Astrocyte (in vitro differentiated cells and primary cell): ENCODE measurements at regions not wholly inside any gene's neighbourhood (a gene's known extent, or its start where the extent isn't known, plus 50 kb on each side); places are given as distances from the start of the nearest gene placed in this dataset.
A peak's percentile ranks its signal among the peaks of the same experiment; 100 is the strongest.

Experiments
- DNase-seq: peaks from one replicate; pipeline ENCODE4 v3.0.0-alpha.2; 2010; ENCODE audit warnings: low read depth
- FAIRE-seq: peaks from 2 replicates; lab custom pipeline; 2011; peaks lifted over from hg19 to GRCh38; lab: Jason Lieb, UNC
- H2AFZ ChIP-seq: 2 replicates; pipeline ENCODE4 v1.6.0; 2012; ENCODE audit warnings: low read depth, low read length, inconsistent platforms
- H3K27ac ChIP-seq: 2 replicates; pipeline ENCODE4 v1.5.1; 2011; ENCODE audit warnings: low read depth, low read length, inconsistent platforms
- H3K27me3 ChIP-seq: 2 replicates; pipeline ENCODE4 v1.6.0; 2011; ENCODE audit warnings: low read length, inconsistent platforms; ENCODE audit not compliant: insufficient read depth
- H3K36me3 ChIP-seq: 2 replicates; pipeline ENCODE4 v1.5.1; 2011; ENCODE audit warnings: low read length, inconsistent platforms; ENCODE audit not compliant: insufficient read depth
- H3K4me1 ChIP-seq: 2 replicates; pipeline ENCODE4 v1.5.1; 2011; ENCODE audit warnings: low read length, inconsistent platforms; ENCODE audit not compliant: insufficient read depth
- H3K4me2 ChIP-seq: 2 replicates; pipeline ENCODE4 v1.6.0; 2012; ENCODE audit warnings: low read length, inconsistent platforms
- H3K4me3 ChIP-seq: 2 replicates; pipeline ENCODE4 v1.5.1; 2011; ENCODE audit warnings: low read depth, mild to moderate bottlenecking, low read length, inconsistent platforms; ENCODE audit not compliant: insufficient read depth
- H3K79me2 ChIP-seq: 2 replicates; pipeline ENCODE4 v1.6.0; 2012; ENCODE audit warnings: mild to moderate bottlenecking, low read length, inconsistent platforms; ENCODE audit not compliant: insufficient read depth
- H3K9ac ChIP-seq: 2 replicates; pipeline ENCODE4 v1.6.0; 2012; ENCODE audit warnings: mild to moderate bottlenecking, low read length, inconsistent platforms
- H3K9me3 ChIP-seq: 2 replicates; pipeline ENCODE4 v1.5.1; 2012; ENCODE audit warnings: low read depth, mild to moderate bottlenecking, low read length, inconsistent platforms; ENCODE audit not compliant: insufficient read depth
- H4K20me1 ChIP-seq: 2 replicates; pipeline ENCODE4 v1.6.0; 2012; ENCODE audit warnings: low read length, inconsistent platforms; ENCODE audit not compliant: insufficient read depth
- H3K27ac Mint-ChIP-seq: one replicate; pipeline ENCODE4 v1.8.0; 2021; ENCODE audit warnings: mild to moderate bottlenecking, mixed read lengths; ENCODE audit not compliant: unreplicated experiment
- H3K27me3 Mint-ChIP-seq: one replicate; pipeline ENCODE4 v1.8.0; 2021; ENCODE audit warnings: low read depth, mixed read lengths; ENCODE audit not compliant: unreplicated experiment
- H3K36me3 Mint-ChIP-seq: one replicate; pipeline ENCODE4 v1.8.0; 2021; ENCODE audit warnings: low read depth, mixed read lengths; ENCODE audit not compliant: unreplicated experiment
- H3K4me1 Mint-ChIP-seq: one replicate; pipeline ENCODE4 v1.8.0; 2021; ENCODE audit warnings: low read depth, mixed read lengths; ENCODE audit not compliant: unreplicated experiment
- H3K4me3 Mint-ChIP-seq: one replicate; pipeline ENCODE4 v1.8.0; 2021; ENCODE audit warnings: mild to moderate bottlenecking, moderate library complexity, mixed read lengths; ENCODE audit not compliant: unreplicated experiment
- H3K9me3 Mint-ChIP-seq: one replicate; pipeline ENCODE4 v1.8.0; 2021; ENCODE audit warnings: mild to moderate bottlenecking, mixed read lengths; ENCODE audit not compliant: unreplicated experiment
- EZH2 ChIP-seq: IDR thresholded peaks from 2 replicates; pipeline ENCODE4 v1.6.1; 2012; ENCODE audit warnings: mild to moderate bottlenecking, low read length, inconsistent platforms; ENCODE audit not compliant: insufficient read depth
- TF ChIP-seq, protein P1 (sequence below): IDR thresholded peaks from 2 replicates; pipeline ENCODE4 v1.5.1; 2011; ENCODE audit warnings: low read depth, mild to moderate bottlenecking, inconsistent platforms, low read length, moderate library complexity; ENCODE audit not compliant: insufficient read depth

GRCh38 chr2:58895857-58896256 is 654.7 kb upstream of the FANCL start:
- H3K4me3 ChIP-seq: no peak overlapping the region

GRCh38 chr2:58893656-58894351 is 652.7 kb upstream of the FANCL start:
- no peaks in the 10 kb centered on the region for H3K36me3 ChIP-seq
- H3K4me3 ChIP-seq: no peak overlapping the region
- peaks cover 8% of the 10 kb centered on the region for H3K4me1 Mint-ChIP-seq
- H3K4me2 ChIP-seq: no peak overlapping the region
- H2AFZ ChIP-seq: no peak overlapping the region
- H3K79me2 ChIP-seq: no peaks in the 10 kb centered on the region
- FAIRE-seq (no peak), DNase-seq (no peak)
- H3K27me3 Mint-ChIP-seq: no peaks in the 10 kb centered on the region
- no peak overlapping the region for H3K27ac Mint-ChIP-seq
- no peak overlapping the region for H3K27ac ChIP-seq
- TF ChIP-seq EZH2: no peak
- no peaks in the 10 kb centered on the region for H3K9me3 Mint-ChIP-seq
- H4K20me1 ChIP-seq: no peaks in the 10 kb centered on the region
- no peaks in the 10 kb centered on the region for H3K36me3 Mint-ChIP-seq
- no peak overlapping the region for H3K4me3 Mint-ChIP-seq
- peaks cover 8% of the 10 kb centered on the region for H3K4me1 ChIP-seq
- no peaks in the 10 kb centered on the region for H3K9me3 ChIP-seq
- H3K9ac ChIP-seq: no peak overlapping the region
- H3K27me3 ChIP-seq: peaks cover 4% of the 10 kb centered on the region

More at GRCh38 chr2:58895857-58896256, 654.7 kb upstream of the FANCL start:
- no peaks in the 10 kb centered on the region for H3K36me3 Mint-ChIP-seq
- Histone ChIP-seq H3K27ac (no peak overlapping the region), H3K4me1 (peaks cover 20% of the 10 kb centered on the region), H2AFZ (no peak overlapping the region), H3K9me3 (no peaks in the 10 kb centered on the region), H3K79me2 (no peaks in the 10 kb centered on the region), H3K4me2 (peak overlapping the region; percentile 25), H4K20me1 (no peaks in the 10 kb centered on the region), H3K9ac (no peak overlapping the region), H3K27me3 (peaks cover 4% of the 10 kb centered on the region), H3K36me3 (no peaks in the 10 kb centered on the region)
- no peak overlapping the region for H3K4me3 Mint-ChIP-seq
- H3K27me3 Mint-ChIP-seq: no peaks in the 10 kb centered on the region
- H3K27ac Mint-ChIP-seq: no peak overlapping the region
- no peak for FAIRE-seq
- no peaks in the 10 kb centered on the region for H3K9me3 Mint-ChIP-seq
- peak; percentile 24 for DNase-seq
- no peak for TF ChIP-seq EZH2
- TF ChIP-seq, protein P1, sequence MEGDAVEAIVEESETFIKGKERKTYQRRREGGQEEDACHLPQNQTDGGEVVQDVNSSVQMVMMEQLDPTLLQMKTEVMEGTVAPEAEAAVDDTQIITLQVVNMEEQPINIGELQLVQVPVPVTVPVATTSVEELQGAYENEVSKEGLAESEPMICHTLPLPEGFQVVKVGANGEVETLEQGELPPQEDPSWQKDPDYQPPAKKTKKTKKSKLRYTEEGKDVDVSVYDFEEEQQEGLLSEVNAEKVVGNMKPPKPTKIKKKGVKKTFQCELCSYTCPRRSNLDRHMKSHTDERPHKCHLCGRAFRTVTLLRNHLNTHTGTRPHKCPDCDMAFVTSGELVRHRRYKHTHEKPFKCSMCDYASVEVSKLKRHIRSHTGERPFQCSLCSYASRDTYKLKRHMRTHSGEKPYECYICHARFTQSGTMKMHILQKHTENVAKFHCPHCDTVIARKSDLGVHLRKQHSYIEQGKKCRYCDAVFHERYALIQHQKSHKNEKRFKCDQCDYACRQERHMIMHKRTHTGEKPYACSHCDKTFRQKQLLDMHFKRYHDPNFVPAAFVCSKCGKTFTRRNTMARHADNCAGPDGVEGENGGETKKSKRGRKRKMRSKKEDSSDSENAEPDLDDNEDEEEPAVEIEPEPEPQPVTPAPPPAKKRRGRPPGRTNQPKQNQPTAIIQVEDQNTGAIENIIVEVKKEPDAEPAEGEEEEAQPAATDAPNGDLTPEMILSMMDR: no peak
- H3K4me1 Mint-ChIP-seq: peaks cover 27% of the 10 kb centered on the region

GRCh38 chr2:58891828-58892377 is 650.8 kb upstream of the FANCL start:
- Histone ChIP-seq H3K4me2 (no peak overlapping the region), H4K20me1 (no peaks in the 10 kb centered on the region), H3K36me3 (no peaks in the 10 kb centered on the region), H3K27ac (no peak overlapping the region), H3K4me3 (no peak overlapping the region), H2AFZ (no peak overlapping the region), H3K9me3 (no peaks in the 10 kb centered on the region), H3K4me1 (peaks cover 8% of the 10 kb centered on the region), H3K79me2 (no peaks in the 10 kb centered on the region), H3K9ac (no peak overlapping the region), H3K27me3 (peaks cover 4% of the 10 kb centered on the region)
- Mint-ChIP-seq H3K9me3 (no peaks in the 10 kb centered on the region), H3K27me3 (peaks cover 2% of the 10 kb centered on the region), H3K36me3 (no peaks in the 10 kb centered on the region), H3K4me1 (peaks cover 5% of the 10 kb centered on the region), H3K27ac (no peak overlapping the region), H3K4me3 (no peak overlapping the region)
- no peak for DNase-seq
- TF ChIP-seq, protein P1: no peak
- TF ChIP-seq EZH2: no peak
- no peak for FAIRE-seq
